SKM-1 (cell line): ENCODE measurements at regions not wholly inside any gene's neighbourhood (a gene's known extent, or its start where the extent isn't known, plus 50 kb on each side); places are given as distances from the start of the nearest gene placed in this dataset.

Source experiments
- DNase-seq: peaks from one replicate; lab custom pipeline; 2025; ENCODE audit not compliant: unreplicated experiment; lab: John Stamatoyannopoulos, UW

DNA sequence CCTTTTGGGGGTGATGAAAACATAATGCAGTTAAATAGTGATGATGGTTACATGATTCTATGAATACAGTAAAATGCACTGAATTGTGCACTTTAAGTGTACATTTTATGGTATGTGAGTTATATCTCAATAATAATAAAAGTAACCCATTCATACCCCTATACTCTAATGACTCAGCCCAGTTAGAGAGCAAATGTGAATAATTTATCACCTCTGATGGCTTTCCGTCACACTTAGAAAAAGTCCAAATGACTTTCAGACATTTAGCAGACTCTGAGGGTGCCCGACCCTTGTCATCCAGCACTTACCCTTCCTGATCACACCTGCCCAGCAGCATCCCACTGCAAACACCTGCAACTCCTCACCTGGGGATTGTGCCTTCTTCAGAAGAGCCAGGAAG lies 148.1 kb upstream of the MAF start:
- no peak for DNase-seq

DNA sequence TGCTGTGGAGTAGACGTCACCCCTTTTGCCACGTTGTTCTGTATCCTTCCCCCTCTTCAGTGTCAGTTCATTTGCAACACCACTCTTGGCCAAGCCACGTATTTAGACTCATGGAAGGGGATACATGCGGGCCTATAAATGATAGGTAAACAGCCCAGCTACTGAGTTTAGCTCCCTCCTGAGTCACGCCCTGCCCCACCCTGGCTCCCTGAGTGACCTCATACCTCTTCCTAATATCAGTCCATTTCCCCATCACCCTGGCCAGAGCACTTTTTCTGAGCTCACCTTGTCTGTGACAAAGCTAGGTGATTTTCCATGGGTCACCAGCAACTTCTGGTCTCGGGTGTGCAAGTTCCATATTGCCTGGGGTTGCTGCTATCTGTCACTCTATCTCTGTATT lies 147.2 kb upstream of the MAF start:
- DNase-seq, result no peak

- DNase-seq, result no peak
Measured at GRCh38 chr16:79740252-79740651, 139.7 kb upstream of the MAF start.

DNA sequence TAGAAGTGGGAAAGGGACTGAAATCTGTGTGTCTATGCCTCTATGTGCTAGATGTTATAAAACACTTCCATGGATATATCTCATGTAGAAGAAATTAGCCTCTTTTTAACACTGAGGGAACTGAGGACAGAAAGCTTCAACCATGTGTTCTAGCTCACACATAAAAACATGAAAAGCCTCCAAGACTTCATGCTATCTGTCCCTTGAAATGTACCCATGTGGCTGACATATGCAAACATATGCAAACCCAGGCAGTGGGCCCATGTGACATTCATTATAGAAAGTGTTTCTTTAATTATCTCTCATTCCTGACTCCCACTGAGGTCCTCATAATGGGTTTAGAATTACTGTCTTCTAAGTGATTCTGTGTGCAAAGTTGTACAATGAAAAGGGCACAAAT lies 134.7 kb upstream of the MAF start:
- DNase-seq, result no peak

DNA sequence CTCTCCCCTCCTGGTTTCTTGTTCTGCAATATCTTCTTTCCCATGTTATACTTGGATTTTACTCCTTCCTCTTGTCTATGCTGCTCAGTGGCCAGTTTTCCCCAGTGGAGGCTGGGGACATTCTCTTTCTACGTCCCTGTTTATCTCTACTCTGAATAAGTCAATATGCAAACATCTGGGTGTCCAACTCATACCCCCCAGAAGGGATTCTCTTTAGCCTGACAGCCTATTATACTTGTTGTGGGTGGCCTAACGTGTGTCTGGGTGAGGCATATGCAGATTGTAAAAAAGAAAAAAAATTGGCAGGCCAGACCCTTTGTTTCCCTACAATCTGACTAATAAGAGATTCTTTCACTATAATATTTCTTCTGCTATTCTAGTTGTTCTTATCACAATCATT lies 134.2 kb upstream of the MAF start:
- DNase-seq, result no peak

GRCh38 chr16:79728923-79729240 lies 128.3 kb upstream of the MAF start:
- DNase-seq, result no peak

DNA sequence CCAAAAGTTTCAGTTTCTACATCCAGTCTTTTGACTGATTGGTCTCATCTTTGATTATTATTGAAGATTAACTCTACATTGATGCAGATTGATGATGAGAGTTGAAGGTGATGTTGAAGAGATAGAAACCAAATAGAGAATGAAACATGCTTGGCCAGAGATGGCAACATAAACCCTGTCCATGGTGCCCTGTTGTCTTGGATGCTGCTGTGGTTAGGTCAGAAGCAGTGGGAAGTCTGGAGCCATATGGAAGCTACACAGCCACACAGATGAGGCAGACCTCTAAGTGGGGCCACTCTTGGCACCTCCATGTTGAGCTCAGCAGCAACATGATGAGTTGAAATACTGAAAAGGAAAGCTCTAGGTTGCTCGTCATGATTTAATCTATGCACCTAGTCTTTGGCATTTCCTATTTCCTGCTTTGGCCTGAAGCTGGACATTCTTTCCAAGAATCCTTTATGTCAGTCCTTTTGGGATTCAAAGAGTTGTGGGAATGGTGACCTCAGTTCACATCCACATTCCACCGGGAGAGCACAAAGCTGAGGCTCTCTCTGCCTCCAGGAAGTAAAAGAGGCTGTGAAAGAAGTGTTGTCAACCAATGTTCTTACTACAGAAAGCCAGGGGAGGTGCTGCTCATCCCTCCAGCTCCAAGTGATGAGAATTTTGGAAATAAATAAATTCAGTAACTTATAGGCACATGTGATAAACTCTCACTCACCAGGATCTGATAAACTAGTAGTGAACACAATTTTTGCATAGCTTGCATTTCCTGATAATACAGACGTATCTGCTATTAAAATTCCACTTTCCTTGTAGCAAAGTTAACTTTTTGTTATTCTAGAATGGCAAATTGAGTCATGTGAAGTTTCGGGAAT lies 127.7 kb upstream of the MAF start:
- DNase-seq, result no peak

GRCh38 chr16:79726902-79727301 lies 126.4 kb upstream of the MAF start:
- DNase-seq, result no peak

DNA sequence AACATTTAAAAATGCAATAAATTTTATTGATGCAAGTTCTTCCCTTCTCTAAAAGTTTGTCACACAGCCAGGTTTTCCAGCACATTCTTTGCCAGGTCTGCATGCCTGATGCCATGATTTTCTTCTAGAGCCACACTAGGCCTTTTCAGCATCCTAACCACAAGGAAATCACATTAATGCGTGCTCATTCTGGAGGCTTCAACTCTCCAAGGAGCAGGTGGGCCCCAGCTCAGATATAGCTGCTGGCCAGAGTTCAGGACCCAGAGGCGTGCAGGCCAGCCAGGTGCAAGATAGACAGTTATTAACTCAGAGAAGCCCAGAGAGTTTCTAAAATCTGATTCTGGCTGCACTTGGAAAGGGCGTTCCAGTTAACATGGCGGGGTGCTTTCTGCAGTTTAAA lies 124.5 kb upstream of the MAF start:
- DNase-seq, result no peak

DNA sequence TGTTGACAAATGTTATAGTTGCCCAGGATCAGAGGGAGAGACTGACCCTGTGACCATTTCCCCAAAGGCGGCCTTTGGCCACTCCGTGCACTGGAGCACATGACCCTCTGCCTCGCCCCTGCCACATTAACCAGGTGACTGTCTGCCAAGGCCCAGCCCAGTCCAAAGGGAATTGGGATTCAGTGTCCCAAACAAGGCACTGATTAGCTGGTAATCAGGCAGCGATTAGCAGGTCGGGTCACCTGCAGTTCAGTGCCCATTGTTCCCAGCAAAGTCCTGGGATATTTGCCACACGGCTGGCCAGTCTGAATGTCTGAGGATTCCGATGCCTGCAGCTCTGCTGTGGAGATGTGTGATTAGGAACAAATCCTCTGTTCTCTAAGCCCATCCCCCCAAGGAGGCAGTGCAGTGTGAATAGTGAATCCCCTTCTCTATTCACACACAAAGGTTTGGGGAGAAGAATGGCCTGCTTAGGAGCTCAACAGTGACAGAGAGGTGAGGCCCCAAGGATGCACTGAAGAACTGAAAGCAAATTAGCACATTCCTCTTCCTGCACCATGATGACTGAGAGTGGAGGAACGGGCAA lies 123.1 kb upstream of the MAF start:
- no peak for DNase-seq

DNA sequence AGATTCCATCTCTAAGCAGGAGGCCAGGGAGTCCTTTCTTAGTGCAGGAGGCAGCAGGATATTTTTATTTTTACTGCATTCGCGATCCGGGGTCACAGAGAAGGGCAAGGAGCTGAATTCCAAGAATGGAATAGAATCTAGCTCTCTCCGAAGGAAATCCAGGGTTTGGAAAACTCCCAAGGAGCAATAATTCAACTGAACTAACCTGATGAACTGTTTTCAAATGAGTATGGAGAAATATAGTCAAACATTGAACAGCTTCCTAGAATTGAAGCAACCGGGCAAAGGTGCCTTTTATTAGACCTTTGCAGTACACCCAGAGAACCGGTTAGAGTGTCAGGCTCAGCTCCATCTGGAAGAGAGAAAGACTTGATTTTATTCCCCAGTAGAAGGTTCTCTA lies 120.7 kb upstream of the MAF start:
- no peak for DNase-seq

DNA sequence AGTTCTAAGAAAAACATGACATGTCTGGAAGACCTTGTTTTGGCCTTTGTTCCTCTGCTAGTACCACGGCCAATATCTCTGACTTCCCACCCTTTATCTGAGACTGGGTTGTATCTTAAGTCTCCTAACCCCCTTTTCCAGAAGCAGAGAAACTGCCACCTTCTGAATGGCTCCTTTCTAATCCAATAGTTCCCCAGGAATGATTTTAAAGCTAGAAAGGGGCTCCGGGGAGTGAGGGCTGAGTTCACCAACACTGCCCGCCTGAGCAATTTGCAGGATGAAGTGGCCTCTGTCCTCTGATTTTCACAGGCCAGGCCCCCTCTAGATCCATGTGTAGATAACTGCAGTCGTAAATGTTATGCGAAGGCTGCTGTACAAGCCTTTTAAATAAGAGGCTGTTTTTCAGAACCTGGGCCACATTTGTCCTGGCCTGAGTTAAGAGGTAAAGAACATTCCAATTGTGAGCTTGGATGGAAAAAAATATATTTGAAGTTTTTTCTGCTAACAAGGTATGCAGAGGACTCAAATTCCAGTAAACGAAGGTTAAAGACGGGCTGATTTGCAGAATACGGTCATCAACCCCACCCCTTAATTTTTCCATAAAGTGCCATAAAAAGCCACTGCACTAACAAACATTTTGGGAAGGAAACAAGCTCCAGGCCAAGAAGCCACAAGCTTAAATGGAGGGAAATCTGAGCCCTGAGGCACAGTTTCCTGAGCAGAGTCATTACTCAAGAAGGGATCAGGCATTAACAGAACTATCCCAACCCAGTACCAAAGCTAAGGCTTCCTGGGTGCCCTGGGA lies 117.0 kb upstream of the MAF start:
- DNase-seq, result no peak

DNA sequence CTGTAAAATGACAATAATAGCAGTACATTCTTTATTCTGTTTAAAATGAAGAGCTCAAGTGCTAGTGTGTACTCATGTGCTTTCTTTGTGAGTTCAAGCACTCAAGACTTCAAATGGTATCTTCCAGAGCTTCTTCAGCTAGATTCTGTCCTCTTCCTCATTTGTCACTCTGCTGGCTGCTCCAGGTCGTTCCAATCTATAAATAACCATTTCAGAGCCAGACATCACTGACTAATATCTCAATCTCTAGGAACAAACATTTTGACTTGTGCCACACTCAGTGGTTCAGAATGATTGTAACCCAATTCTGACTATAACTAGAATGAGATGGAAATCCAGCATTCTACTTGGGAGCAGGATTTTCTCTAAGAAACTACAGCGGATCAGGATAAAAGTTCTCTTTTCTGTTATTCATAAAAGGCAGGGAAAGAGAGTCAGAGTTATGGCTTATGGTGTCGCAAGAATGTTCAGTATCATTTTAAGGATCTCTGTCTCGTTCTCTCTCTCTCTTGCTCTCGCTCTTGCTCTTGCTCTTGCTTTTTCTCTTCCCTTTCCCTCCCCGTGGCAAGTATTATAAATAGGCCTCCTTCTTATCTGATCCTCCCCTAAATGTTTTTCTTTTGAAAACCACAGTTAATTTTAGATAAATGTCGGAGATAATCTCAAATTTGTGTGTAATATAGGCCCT lies 116.3 kb upstream of the MAF start:
- DNase-seq, result no peak

DNA sequence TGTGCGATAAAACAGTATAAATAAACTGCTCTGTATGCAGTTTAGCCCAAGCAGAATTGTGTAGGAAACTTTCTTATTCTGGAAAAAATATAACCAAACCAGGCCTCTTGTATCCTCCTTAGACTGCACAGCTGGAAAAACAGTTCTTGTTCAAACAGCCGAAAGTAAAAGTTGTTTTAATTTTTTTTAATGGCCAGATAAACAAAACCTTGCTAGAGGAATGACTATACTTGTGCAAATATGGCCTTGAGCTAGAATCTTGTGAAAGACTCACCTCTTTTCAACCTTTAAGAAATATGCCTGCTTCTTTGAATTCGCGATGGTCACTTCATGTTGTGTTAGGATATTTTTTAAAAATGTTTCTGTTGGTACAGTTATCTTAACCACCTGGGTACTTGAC lies 114.5 kb upstream of the MAF start:
- no peak for DNase-seq

- DNase-seq, result no peak
Measured at GRCh38 chr16:79714440-79714839, 113.9 kb upstream of the MAF start.

DNA sequence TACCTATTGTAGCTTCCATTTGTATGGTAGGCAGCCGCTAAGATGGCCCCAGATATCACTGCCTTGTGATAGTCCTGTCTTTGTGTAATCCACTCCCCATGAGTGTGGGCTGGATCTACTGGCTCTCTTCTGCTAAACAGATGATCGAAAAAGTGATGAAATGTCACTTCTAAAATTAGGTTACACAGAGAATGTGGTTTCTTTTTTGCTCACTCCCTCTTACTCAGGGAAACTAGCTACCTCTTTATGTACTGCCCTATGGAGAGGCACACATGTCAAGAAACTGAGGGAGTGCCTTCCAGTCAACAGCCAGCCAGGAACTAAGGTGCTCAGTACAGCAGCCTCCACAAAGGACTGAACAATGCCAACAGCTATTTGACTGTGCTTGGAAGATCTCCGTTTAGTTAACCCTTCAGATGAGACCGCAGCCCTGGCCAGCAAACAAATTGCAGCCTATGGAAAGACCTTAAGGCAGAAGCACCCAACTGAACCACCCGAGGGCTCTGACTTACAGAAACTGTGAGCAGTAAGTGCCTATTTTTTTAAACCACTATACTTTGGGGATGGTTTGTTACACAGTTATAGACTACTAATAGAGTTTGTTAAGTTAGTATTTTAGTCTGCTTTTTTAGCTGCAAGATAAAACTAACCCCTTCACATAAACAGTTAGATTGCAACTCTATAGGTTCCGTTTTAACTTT lies 113.2 kb upstream of the MAF start:
- no peak for DNase-seq

DNA sequence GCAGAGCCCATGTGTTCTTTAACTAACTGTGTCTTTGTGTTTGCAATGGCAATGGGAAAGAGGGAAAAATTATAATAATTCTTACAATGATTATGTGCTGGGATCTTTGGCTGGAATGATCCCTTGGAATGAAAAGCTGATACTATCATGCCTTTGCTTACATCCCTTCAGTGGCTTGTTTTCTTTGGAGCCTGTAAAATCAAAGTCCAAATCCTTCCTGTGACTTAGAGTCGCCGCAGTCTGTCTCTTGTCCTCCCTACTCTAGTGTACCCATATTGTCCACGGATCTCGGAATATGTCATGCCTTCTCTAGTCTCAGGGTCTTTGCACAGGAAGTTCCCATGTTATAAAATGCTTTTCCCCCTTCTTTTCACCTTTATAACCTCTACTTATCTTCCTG lies 111.7 kb upstream of the MAF start:
- no peak for DNase-seq

DNA sequence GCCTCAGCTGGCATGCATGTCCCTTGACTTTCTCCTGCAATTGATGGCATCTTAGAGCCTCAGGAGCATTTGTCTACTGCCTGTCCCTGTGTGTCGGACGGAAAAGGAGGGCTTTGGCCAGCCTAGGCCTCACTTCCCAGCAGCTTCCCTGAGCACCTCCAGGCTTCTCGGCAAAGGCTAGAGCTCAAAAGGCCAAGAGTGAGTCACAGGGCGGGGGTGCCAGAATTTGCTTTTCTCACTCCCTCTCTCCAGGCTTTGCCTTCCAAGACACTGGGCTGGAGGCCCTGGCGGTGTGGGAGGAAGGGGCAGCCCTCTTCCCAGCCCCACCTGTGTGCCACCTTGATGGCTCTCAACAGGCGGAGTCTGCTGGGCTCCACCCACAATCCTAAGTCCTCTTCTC lies 107.3 kb upstream of the MAF start:
- no peak for DNase-seq

GRCh38 chr16:79703066-79703465 lies 102.5 kb upstream of the MAF start:
- DNase-seq, result no peak

DNA sequence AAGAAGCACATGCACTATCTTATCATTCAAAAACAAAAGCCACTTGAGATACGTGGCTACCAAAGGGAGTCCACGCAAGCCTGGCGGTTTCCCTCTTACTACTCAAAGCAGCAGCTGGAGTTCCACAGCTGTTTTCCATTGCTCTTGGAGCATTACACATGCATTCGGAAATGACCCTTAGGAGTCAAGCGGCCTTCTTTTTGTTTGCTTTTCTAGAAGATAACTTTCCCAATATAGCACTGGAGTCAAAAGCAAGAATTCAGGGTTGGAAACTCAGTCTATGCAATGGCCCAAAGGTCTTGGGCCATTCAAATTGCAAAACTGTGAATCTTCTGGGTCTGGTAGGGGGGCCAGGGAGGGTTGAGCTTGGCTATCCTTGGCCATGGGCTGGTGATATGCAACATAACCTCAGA lies 97.8 kb upstream of the MAF start:
- no peak for DNase-seq

GRCh38 chr16:79697562-79698112 lies 97.1 kb upstream of the MAF start:
- no peak for DNase-seq
